ENCODE measurements at regions not wholly inside any gene's neighbourhood (a gene's known extent, or its start where the extent isn't known, plus 50 kb on each side); places are given as distances from the start of the nearest gene placed in this dataset.

DNA sequence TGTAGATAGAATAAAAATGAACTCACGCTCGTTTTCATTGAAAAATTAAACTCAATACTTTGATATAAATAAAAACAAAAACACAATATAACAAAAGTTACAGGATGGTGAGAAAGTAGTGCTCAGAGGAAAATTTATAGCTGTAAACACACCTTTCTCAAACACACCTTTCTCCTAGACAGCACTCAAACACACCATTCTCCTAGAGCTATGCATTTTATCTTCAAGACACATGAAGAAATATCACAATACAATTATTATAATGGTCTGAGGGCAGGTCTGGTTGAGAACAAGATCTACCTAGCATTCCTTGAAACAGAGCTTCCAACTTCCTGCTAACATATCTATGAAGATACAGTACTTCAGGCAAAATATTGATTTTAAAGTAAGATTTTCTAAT, 183.4 kb upstream of the NBEA start:
- H3K4me1 ChIP-seq, result no peaks in the 10 kb centered on the region
- peaks cover 0 to 16% (median 0%) of the 10 kb centered on the region in 12 donors for H3K9me3 ChIP-seq
- ATAC-seq (no peak), DNase-seq (no peak)
- H3K4me3 ChIP-seq, result no peak overlapping the region
- intact Hi-C loops (cut with DNase I), result no loop called here
- no peak overlapping the region for H3K27ac ChIP-seq
- H3K36me3 ChIP-seq, result no peaks in the 10 kb centered on the region
- WGBS, 4 donors, result 40 to 98% (median 85%) methylated on average over 2 of the region's 2 CpGs
- TF ChIP-seq, protein P1, sequence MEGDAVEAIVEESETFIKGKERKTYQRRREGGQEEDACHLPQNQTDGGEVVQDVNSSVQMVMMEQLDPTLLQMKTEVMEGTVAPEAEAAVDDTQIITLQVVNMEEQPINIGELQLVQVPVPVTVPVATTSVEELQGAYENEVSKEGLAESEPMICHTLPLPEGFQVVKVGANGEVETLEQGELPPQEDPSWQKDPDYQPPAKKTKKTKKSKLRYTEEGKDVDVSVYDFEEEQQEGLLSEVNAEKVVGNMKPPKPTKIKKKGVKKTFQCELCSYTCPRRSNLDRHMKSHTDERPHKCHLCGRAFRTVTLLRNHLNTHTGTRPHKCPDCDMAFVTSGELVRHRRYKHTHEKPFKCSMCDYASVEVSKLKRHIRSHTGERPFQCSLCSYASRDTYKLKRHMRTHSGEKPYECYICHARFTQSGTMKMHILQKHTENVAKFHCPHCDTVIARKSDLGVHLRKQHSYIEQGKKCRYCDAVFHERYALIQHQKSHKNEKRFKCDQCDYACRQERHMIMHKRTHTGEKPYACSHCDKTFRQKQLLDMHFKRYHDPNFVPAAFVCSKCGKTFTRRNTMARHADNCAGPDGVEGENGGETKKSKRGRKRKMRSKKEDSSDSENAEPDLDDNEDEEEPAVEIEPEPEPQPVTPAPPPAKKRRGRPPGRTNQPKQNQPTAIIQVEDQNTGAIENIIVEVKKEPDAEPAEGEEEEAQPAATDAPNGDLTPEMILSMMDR (IDR thresholded peaks at IDR 0.05), result no peak
- no peaks in the 10 kb centered on the region for H3K27me3 ChIP-seq

DNA sequence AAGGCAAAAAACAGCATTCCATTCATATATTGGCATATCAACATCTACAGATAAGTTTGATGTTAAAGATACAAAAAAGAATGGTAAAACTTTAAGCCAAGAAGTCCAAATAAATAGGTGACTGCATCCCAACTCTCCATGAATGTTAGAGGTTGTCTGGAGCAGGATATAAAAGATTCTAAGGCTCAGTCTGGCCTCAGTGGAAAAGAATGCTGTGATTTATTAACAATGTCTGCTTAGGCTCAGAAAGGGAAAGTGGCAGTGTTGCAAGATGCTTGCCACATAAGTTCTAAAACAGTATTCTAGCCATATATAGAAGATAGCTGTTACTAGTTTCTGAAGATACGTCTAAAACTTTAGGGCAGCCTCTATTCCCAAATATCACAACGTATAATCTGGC, 179.8 kb upstream of the NBEA start:
- Histone ChIP-seq H3K4me3 (no peak overlapping the region), H3K9me3 (peaks cover 0 to 6% (median 0%) of the 10 kb centered on the region in 12 donors), H3K4me1 (peaks cover 0 to 4% (median 0%) of the 10 kb centered on the region in 12 donors), H3K27me3 (no peaks in the 10 kb centered on the region), H3K27ac (peak overlapping the region in 1 of 12 donors; percentile 55), H3K36me3 (no peaks in the 10 kb centered on the region)
- 90 to 97% (median 93%) methylated on average over 2 of the region's 2 CpGs for WGBS, 4 donors
- intact Hi-C loops (cut with DNase I), result no loop called here
- no peak for ATAC-seq
- TF ChIP-seq POLR2A (IDR thresholded peaks at IDR 0.05), result no peak
- TF ChIP-seq, protein P1 (IDR thresholded peaks at IDR 0.05), result no peak
- no peak for DNase-seq

DNA sequence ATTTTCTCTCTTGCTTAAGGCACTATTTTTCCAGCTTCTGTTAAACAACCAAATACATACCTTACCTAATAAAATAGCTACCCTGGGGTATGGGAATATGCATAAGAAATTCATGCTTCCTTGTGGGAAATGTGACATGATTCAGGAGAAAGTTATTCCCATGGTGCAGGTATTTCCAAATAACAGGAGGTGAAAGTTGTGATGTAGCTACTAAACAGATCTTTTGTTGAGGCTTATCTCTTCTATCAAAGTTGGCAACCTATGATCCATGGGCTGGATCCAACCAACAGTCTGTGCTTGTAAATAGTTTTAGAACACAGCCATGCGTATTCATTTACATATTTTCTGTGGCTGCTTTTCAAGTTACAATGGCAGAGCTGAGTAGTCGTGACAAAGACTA, 177.8 kb upstream of the NBEA start:
- no peak overlapping the region for H3K4me3 ChIP-seq
- no peaks in the 10 kb centered on the region for H3K27me3 ChIP-seq
- WGBS, 4 donors, result 64 to 86% (median 80%) methylated on average over 2 of the region's 2 CpGs
- ATAC-seq, result no peak
- H3K27ac ChIP-seq, result peak overlapping the region in 1 of 12 donors; percentile 11
- DNase-seq, result no peak
- H3K36me3 ChIP-seq, result no peaks in the 10 kb centered on the region
- no peaks in the 10 kb centered on the region for H3K9me3 ChIP-seq
- TF ChIP-seq, protein P1 (IDR thresholded peaks at IDR 0.05), result no peak
- no peak for TF ChIP-seq POLR2A (IDR thresholded peaks at IDR 0.05)
- intact Hi-C loops (cut with DNase I), result no loop called here
- H3K4me1 ChIP-seq, result peaks cover 0 to 4% (median 0%) of the 10 kb centered on the region in 12 donors

DNA sequence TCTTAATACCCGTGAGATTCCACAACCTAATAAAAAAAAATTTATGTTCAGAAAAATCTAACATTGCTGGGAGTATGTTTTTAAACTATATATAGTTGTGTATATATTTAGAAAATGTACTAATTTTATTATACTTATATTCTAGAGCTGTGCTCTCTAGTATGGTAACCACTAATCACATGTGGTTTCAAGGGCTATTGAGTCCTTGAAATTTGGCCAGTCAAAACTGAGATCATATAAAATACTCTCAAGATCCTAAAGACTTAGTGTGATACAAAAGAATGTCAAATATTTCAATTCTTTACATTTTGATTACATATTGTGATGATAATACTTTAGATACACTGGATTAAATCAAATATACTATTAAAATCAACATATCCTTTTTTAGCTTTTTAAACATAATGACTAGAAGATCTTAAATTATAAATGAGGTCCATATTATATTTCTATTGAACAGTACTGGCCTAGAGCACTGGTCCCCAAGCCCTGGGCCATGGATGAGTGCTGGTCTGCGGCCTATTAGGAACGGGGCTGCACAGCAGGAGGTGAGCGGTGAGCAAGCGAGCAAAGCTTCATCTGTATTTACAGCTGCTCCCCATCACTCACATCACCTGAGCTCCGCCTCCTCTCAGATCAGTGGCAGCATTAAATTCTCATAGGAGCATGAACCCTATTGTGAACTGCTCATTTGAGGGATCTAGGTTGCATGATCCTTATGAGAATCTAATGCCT, 176.5 kb upstream of the NBEA start:
- Histone ChIP-seq H3K27me3 (no peaks in the 10 kb centered on the region), H3K9me3 (no peaks in the 10 kb centered on the region), H3K4me3 (no peak overlapping the region), H3K4me1 (peaks cover 0 to 4% (median 0%) of the 10 kb centered on the region in 12 donors), H3K36me3 (no peaks in the 10 kb centered on the region), H3K27ac (no peak overlapping the region)
- DNase-seq (no peak), ATAC-seq (no peak)
- TF ChIP-seq, protein P1 (IDR thresholded peaks at IDR 0.05), result no peak
- no peak for TF ChIP-seq POLR2A (IDR thresholded peaks at IDR 0.05)
- intact Hi-C loops (cut with DNase I), result no loop called here
- WGBS, 4 donors, result 95 to 98% (median 96%) methylated on average over 6 of the region's 6 CpGs

All from heart left ventricle (tissue), 16 donors.